ENCODE measurements at regions not wholly inside any gene's neighbourhood (a gene's known extent, or its start where the extent isn't known, plus 50 kb on each side); places are given as distances from the start of the nearest gene placed in this dataset.

GRCh38 chr2:81396417-81397019 lies 1092.0 kb upstream of the LRRTM1 start:
- no peak for TF ChIP-seq POLR2AphosphoS5 (IDR thresholded peaks at IDR 0.05; ENCODE audit: borderline replicate concordance, low read depth, low read length)
- TF ChIP-seq EZH2 (IDR thresholded peaks at IDR 0.05), result no peak
- TF ChIP-seq FOXP2 (optimal IDR thresholded peaks at IDR 0.05; ENCODE audit: control extremely low read depth, extremely low read length, insufficient read depth), result no peak

Measured in SK-N-MC (cell line).